GM23338 (cell line): ENCODE measurements at regions not wholly inside any gene's neighbourhood (a gene's known extent, or its start where the extent isn't known, plus 50 kb on each side); places are given as distances from the start of the nearest gene placed in this dataset.

ENCODE experiments used
- ATAC-seq: fragments of 200-7000 bp; cut with Tn5 transposase; 3 replicates; pipeline ENCODE4 v1.9.1; 2020
- DNase-seq: peaks from one replicate; pipeline ENCODE4 v3.0.0-alpha.2; 2015; ENCODE audit warnings: low spot score
- H2AFZ ChIP-seq: fragments of 200-600 bp; sonication (generic); 2 replicates; pipeline ENCODE4 v1.8.0; 2016; ENCODE audit warnings: antibody characterized with exemption, mild to moderate bottlenecking, moderate library complexity
- H3F3A ChIP-seq: fragments of 200-600 bp; sonication (generic); replicated peaks from 2 replicates; pipeline ENCODE4 v1.8.0; 2017; ENCODE audit warnings: antibody characterized with exemption, mixed run types, low read depth
- H3K27ac ChIP-seq: fragments of 200-600 bp; sonication (generic); 2 replicates; pipeline ENCODE4 v1.6.1; 2016; ENCODE audit warnings: low read depth
- H3K27me3 ChIP-seq: fragments of 200-600 bp; sonication (generic); 2 replicates; pipeline ENCODE4 v1.8.0; 2016; ENCODE audit warnings: mild to moderate bottlenecking, mixed run types, moderate library complexity; ENCODE audit not compliant: insufficient read depth
- H3K36me3 ChIP-seq: fragments of 200-600 bp; sonication (generic); 2 replicates; pipeline ENCODE4 v1.8.0; 2016; ENCODE audit warnings: mild to moderate bottlenecking; ENCODE audit not compliant: insufficient read depth
- H3K4me1 ChIP-seq: fragments of 200-600 bp; sonication (generic); 2 replicates; pipeline ENCODE4 v1.8.0; 2016; ENCODE audit warnings: mild to moderate bottlenecking, moderate library complexity; ENCODE audit not compliant: insufficient read depth
- H3K4me2 ChIP-seq: fragments of 200-600 bp; sonication (generic); 2 replicates; pipeline ENCODE4 v1.7.1; 2017; ENCODE audit warnings: mixed run types
- H3K4me3 ChIP-seq: fragments of 200-600 bp; sonication (generic); 2 replicates; pipeline ENCODE4 v1.6.1; 2016; ENCODE audit warnings: mixed run types
- H3K79me2 ChIP-seq: fragments of 200-600 bp; sonication (generic); replicated peaks from 2 replicates; pipeline ENCODE4 v1.8.0; 2017; ENCODE audit warnings: mild to moderate bottlenecking; ENCODE audit not compliant: insufficient read depth
- H3K9me2 ChIP-seq: fragments of 200-600 bp; sonication (generic); 2 replicates; pipeline ENCODE4 v1.8.0; 2017; ENCODE audit not compliant: insufficient read depth
- H4K20me1 ChIP-seq: fragments of 200-600 bp; sonication (generic); replicated peaks from 2 replicates; pipeline ENCODE4 v1.8.0; 2017; ENCODE audit warnings: mild to moderate bottlenecking; ENCODE audit not compliant: insufficient read depth
- H3K27ac Mint-ChIP-seq: 2 replicates; pipeline ENCODE4 v1.8.0; 2020; ENCODE audit warnings: inconsistent platforms, mild to moderate bottlenecking, moderate library complexity, mixed read lengths
- H3K27me3 Mint-ChIP-seq: 3 replicates; pipeline ENCODE4 v1.8.0; 2022; ENCODE audit warnings: low read depth, mild to moderate bottlenecking, moderate library complexity, mixed read lengths, inconsistent platforms; ENCODE audit not compliant: insufficient read depth, poor library complexity
- H3K36me3 Mint-ChIP-seq: 3 replicates; pipeline ENCODE4 v1.8.0; 2021; ENCODE audit warnings: low read depth, mild to moderate bottlenecking, inconsistent platforms, moderate library complexity, mixed read lengths
- H3K4me1 Mint-ChIP-seq: 3 replicates; pipeline ENCODE4 v1.8.0; 2020; ENCODE audit warnings: mild to moderate bottlenecking, inconsistent platforms, mixed read lengths
- H3K4me3 Mint-ChIP-seq: 3 replicates; pipeline ENCODE4 v1.8.0; 2021; ENCODE audit warnings: moderate library complexity, mild to moderate bottlenecking, inconsistent platforms, mixed read lengths
- H3K9me3 Mint-ChIP-seq: 3 replicates; pipeline ENCODE4 v1.8.0; 2020; ENCODE audit warnings: moderate library complexity, mild to moderate bottlenecking, inconsistent platforms, mixed read lengths
- CTCF ChIP-seq, 2 experiments: fragments of 200-600 bp in 1 of 2; sonication (generic) in 1 of 2; conservative IDR thresholded peaks; 2 replicates each; pipeline versions ENCODE4 v1.5.1 to v1.6.1; 2016 to 2017; ENCODE audit warnings: antibody characterized with exemption in 2 of 2, low read depth in 2 of 2, mild to moderate bottlenecking in 2 of 2, moderate library complexity in 1 of 2
- JUNB ChIP-seq: IDR thresholded peaks from one replicate; pipeline ENCODE4 v1.6.1; 2016; ENCODE audit warnings: antibody characterized with exemption; ENCODE audit not compliant: unreplicated experiment
- REST ChIP-seq: IDR thresholded peaks from one replicate; pipeline ENCODE4 v1.6.1; 2018; ENCODE audit warnings: antibody characterized with exemption; ENCODE audit not compliant: unreplicated experiment
- ZNF462 ChIP-seq: fragments of 250-450 bp; sonication (Bioruptor Pico); IDR thresholded peaks from 2 replicates; pipeline ENCODE4 v1.5.0; 2020; ENCODE audit warnings: mild to moderate bottlenecking, moderate library complexity

- peaks cover 2% of the 10 kb centered on the region; the same call in 2 of the 3 replicates for H3K4me1 Mint-ChIP-seq
- Histone ChIP-seq H3K27ac (no peak overlapping the region), H3K36me3 (no peaks in the 10 kb centered on the region), H3K4me1 (no peaks in the 10 kb centered on the region), H4K20me1 (no peaks in the 10 kb centered on the region), H3K79me2 (no peaks in the 10 kb centered on the region), H3K9me2 (peaks cover 7% of the 10 kb centered on the region; the same call in 1 of the 2 replicates), H3F3A (no peaks in the 10 kb centered on the region), H3K4me3 (no peak overlapping the region), H2AFZ (no peak overlapping the region), H3K27me3 (no peaks in the 10 kb centered on the region), H3K4me2 (no peak overlapping the region)
- DNase-seq = no peak
- TF ChIP-seq JUNB = no peak
- no peak for TF ChIP-seq ZNF462
- TF ChIP-seq REST = no peak
- no peak for TF ChIP-seq CTCF (conservative IDR thresholded peaks at IDR 0.05; ENCODE audit: low read depth in 2 of 2)
- H3K9me3 Mint-ChIP-seq = no peaks in the 10 kb centered on the region
- no peaks in the 10 kb centered on the region for H3K27me3 Mint-ChIP-seq
- ATAC-seq = no peak
- H3K27ac Mint-ChIP-seq = no peak overlapping the region
- no peak overlapping the region for H3K4me3 Mint-ChIP-seq
- H3K36me3 Mint-ChIP-seq = no peaks in the 10 kb centered on the region
These were observed 355.0 kb downstream of the RNF144A start for GRCh38 chr2:7272210-7272609.
